ENCODE measurements at regions not wholly inside any gene's neighbourhood (a gene's known extent, or its start where the extent isn't known, plus 50 kb on each side); places are given as distances from the start of the nearest gene placed in this dataset.
"Not testable (repeated sequence)": the region's sequence is repeated elsewhere in the genome, so short reads cannot be mapped to it uniquely, and the experiment has no call there.

DNA sequence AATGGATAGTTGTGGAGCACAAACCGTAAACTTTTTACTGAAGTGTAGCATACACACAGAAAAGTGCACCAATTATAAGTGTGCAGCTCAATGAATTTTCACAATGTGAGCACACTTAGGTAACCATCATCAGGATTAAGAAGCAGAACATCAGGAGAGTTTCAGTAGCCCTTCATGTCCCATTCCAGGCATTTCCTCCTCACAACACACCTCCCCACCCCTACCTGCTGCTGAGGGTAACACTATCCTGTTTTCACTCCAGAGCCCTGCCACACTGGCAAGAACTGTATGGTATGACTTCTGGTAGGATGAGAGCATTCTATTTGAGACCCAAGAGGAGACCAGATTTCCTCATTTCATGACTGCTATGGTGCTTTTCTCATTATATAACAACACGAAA, 166.5 kb downstream of the PPP1R3A start:
- CTCF ChIA-PET = no interaction called here
- Mint-ChIP-seq H3K27ac (ENCODE audit: unreplicated experiment) (no peak overlapping the region), H3K4me3 (ENCODE audit: low read depth, unreplicated experiment) (no peak overlapping the region), H3K27me3 (ENCODE audit: unreplicated experiment) (no peaks in the 10 kb centered on the region), H3K36me3 (ENCODE audit: insufficient read depth, unreplicated experiment) (no peaks in the 10 kb centered on the region), H3K9me3 (ENCODE audit: low read depth, unreplicated experiment) (no peaks in the 10 kb centered on the region), H3K4me1 (ENCODE audit: low read depth, unreplicated experiment) (no peaks in the 10 kb centered on the region)
- DNase-seq = no peak
- intact Hi-C loops (cut with micrococcal nuclease; ENCODE audit: unreplicated experiment) = no loop called here
- BruUV-seq (replicated peaks) = no TSS peak
- TF ChIP-seq CTCF (IDR thresholded peaks at IDR 0.05; ENCODE audit: unreplicated experiment) = no peak

GRCh38 chr7:113751547-113751946, 167.3 kb downstream of the PPP1R3A start:
- TF ChIP-seq CTCF (IDR thresholded peaks at IDR 0.05; ENCODE audit: unreplicated experiment) = no peak
- Mint-ChIP-seq H3K36me3 (ENCODE audit: insufficient read depth, unreplicated experiment) (no peaks in the 10 kb centered on the region), H3K27ac (ENCODE audit: unreplicated experiment) (no peak overlapping the region), H3K4me1 (ENCODE audit: low read depth, unreplicated experiment) (no peaks in the 10 kb centered on the region), H3K27me3 (ENCODE audit: unreplicated experiment) (no peaks in the 10 kb centered on the region), H3K4me3 (ENCODE audit: low read depth, unreplicated experiment) (no peak overlapping the region), H3K9me3 (ENCODE audit: low read depth, unreplicated experiment) (no peaks in the 10 kb centered on the region)
- no peak for DNase-seq
- intact Hi-C loops (cut with micrococcal nuclease; ENCODE audit: unreplicated experiment) = no loop called here
- no TSS peak for BruUV-seq (replicated peaks)
- CTCF ChIA-PET = no interaction called here

- H3K4me1 Mint-ChIP-seq (ENCODE audit: low read depth, unreplicated experiment); H3K36me3 Mint-ChIP-seq (ENCODE audit: insufficient read depth, unreplicated experiment); H3K4me3 Mint-ChIP-seq (ENCODE audit: low read depth, unreplicated experiment); CTCF ChIA-PET; H3K27me3 Mint-ChIP-seq (ENCODE audit: unreplicated experiment); intact Hi-C loops (cut with micrococcal nuclease; ENCODE audit: unreplicated experiment); H3K27ac Mint-ChIP-seq (ENCODE audit: unreplicated experiment); H3K9me3 Mint-ChIP-seq (ENCODE audit: low read depth, unreplicated experiment); BruUV-seq (replicated peaks); DNase-seq: not testable (repeated sequence)
These were observed 170.4 kb downstream of the PPP1R3A start for GRCh38 chr7:113748385-113748784.

DNA sequence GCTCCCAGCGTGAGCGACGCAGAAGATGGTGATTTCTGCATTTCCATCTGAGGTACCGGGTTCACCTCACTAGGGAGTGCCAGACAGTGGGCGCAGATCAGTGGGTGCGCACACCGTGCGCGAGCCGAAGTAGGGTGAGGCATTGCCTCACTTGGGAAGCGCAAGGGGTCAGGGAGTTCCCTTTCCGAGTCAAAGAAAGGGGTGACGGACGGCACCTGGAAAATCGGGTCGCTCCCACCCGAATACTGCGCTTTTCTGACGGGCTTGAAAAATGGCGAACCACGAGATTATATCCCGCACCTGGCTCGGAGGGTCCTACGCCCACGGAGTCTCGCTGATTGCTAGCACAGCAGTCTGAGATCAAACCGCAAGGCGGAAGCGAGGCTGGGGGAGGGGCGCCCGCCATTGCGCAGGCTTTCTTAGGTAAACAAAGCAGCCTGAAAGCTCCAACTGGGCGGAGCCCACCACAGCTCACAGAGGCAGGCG, 175.8 kb downstream of the PPP1R3A start:
- H3K4me3 Mint-ChIP-seq (ENCODE audit: low read depth, unreplicated experiment); H3K27ac Mint-ChIP-seq (ENCODE audit: unreplicated experiment); intact Hi-C loops (cut with micrococcal nuclease; ENCODE audit: unreplicated experiment); CTCF ChIA-PET; H3K9me3 Mint-ChIP-seq (ENCODE audit: low read depth, unreplicated experiment); BruUV-seq (replicated peaks); DNase-seq; H3K4me1 Mint-ChIP-seq (ENCODE audit: low read depth, unreplicated experiment); H3K36me3 Mint-ChIP-seq (ENCODE audit: insufficient read depth, unreplicated experiment); H3K27me3 Mint-ChIP-seq (ENCODE audit: unreplicated experiment): not testable (repeated sequence)

DNA sequence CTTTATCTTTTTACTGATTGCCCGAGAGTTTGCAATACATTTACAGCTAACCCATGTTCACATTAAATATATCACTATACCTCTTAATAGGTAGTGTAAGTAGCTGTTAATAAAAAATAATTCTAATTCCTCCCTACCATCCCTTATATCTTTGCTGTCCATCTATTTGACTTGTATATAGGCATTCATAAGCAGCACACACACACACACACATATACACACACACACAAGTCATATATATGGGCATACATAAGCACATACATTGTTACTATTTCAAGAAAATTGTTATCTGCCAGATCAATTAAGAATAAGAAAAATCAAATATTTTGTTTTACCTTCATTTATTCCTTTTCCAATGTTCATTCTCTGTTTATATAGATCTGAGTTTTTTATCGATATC, 176.4 kb downstream of the PPP1R3A start:
- H3K4me1 Mint-ChIP-seq (ENCODE audit: low read depth, unreplicated experiment) = no peaks in the 10 kb centered on the region
- H3K27ac Mint-ChIP-seq (ENCODE audit: unreplicated experiment) = no peak overlapping the region
- H3K4me3 Mint-ChIP-seq (ENCODE audit: low read depth, unreplicated experiment) = no peak overlapping the region
- H3K36me3 Mint-ChIP-seq (ENCODE audit: insufficient read depth, unreplicated experiment) = no peaks in the 10 kb centered on the region
- CTCF ChIA-PET = no interaction called here
- H3K9me3 Mint-ChIP-seq (ENCODE audit: low read depth, unreplicated experiment) = peaks cover 2% of the 10 kb centered on the region
- DNase-seq = no peak
- BruUV-seq (replicated peaks) = no TSS peak
- intact Hi-C loops (cut with micrococcal nuclease; ENCODE audit: unreplicated experiment) = no loop called here
- H3K27me3 Mint-ChIP-seq (ENCODE audit: unreplicated experiment) = no peaks in the 10 kb centered on the region
- TF ChIP-seq CTCF (IDR thresholded peaks at IDR 0.05; ENCODE audit: unreplicated experiment) = no peak

Data from Calu3 (cell line).